ENCODE measurements at regions not wholly inside any gene's neighbourhood (a gene's known extent, or its start where the extent isn't known, plus 50 kb on each side); places are given as distances from the start of the nearest gene placed in this dataset.

DNA sequence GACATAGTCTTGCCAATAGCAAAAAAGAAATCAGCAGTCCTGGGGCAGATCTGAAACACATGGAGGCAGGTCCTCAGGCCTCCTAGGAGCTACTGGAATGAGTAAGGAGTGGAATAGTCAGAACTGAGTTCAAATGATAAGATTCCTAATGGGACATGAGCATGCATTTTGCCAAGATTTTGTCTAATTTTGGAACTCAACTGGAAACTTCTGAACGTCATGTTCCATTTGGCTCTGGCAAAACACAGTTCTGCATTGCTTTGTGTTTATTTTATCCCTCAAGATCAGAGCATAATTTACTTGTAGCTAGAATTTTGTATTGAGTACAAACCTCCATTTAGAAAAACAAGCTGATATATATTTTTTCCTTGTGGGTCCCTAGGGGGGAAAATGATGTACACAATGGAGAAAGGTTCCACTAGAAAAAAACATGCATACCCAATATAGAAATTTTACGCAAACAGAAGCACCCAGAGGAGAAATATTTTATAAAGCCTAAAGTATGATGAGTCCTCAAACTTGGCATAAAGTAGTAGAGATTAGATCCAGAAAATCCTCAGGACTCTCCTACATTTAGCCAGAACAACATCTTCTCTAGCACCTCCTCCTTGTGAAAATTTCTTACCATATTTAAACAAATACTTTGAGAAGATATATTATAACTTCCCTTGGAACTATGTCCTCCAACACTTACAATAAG is 149.0 kb upstream of the SERP2 start:
- Mint-ChIP-seq H3K9me3 (no peaks in the 10 kb centered on the region), H3K27me3 (peaks cover 27% of the 10 kb centered on the region), H3K4me3 (no peak overlapping the region), H3K36me3 (ENCODE audit: low read depth) (no peaks in the 10 kb centered on the region), H3K4me1 (no peaks in the 10 kb centered on the region), H3K27ac (no peak overlapping the region)
- POLR2A ChIA-PET = no interaction called here
- CTCF ChIA-PET = no interaction called here
- no peak for DNase-seq

DNA sequence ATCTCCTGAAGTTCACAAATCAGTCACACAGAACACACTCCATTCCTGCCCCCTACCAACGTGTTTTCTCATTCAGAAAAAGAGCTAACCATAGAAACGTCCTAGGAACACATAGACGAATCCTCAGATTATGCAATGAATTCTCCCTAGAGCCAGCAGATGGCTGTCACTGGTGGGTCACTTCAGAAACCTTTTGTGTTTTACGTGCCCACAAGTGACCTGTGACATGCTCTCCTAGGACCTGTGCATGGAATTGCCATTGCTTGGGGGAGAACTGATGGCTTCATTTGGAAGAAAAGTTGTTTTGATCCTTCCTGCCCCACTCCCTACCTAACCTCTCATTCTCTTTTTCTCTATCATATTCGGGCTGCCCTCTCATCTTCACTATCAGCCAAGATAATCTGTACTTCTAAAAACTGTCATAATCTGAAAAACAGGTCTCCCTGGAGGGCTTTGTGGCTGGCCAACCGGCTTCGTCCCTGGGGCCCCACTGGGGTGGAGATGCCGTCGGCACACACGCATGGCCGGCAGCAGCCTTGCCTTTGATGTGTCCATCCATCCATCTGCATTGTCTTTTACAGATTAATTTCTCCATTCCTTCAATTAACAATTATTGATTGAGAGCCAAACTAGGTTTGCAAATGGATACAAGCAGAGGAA is 144.1 kb upstream of the SERP2 start:
- H3K27me3 Mint-ChIP-seq = peaks cover 32% of the 10 kb centered on the region
- no peak for DNase-seq
- CTCF ChIA-PET = no interaction called here
- H3K4me1 Mint-ChIP-seq = no peaks in the 10 kb centered on the region
- no peak overlapping the region for H3K4me3 Mint-ChIP-seq
- no peaks in the 10 kb centered on the region for H3K9me3 Mint-ChIP-seq
- H3K27ac Mint-ChIP-seq = no peak overlapping the region
- no peaks in the 10 kb centered on the region for H3K36me3 Mint-ChIP-seq (ENCODE audit: low read depth)
- POLR2A ChIA-PET = no interaction called here

DNA sequence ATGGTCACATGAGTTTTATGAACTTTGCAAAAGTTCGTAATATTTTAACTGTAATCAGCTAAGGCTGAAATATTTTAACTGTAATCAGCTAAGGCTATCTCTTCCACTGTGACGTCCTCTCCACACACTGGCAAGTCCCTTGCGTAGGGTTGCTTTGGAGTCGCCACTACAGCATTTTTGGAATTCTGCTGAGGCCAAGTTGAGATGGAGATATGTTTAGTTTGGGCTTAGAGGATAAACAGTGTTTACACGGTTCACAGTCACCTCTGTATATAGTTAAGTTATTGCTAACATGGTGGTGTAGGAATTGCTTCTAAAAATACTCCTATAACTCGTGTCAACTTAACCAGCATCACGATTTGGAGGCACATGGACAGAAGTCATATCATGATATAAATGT is 143.6 kb upstream of the SERP2 start:
- no peak for DNase-seq
- CTCF ChIA-PET = no interaction called here
- POLR2A ChIA-PET = no interaction called here
- H3K4me1 Mint-ChIP-seq = no peaks in the 10 kb centered on the region
- no peaks in the 10 kb centered on the region for H3K36me3 Mint-ChIP-seq (ENCODE audit: low read depth)
- peaks cover 35% of the 10 kb centered on the region for H3K27me3 Mint-ChIP-seq
- no peak overlapping the region for H3K27ac Mint-ChIP-seq
- no peaks in the 10 kb centered on the region for H3K9me3 Mint-ChIP-seq
- no peak overlapping the region for H3K4me3 Mint-ChIP-seq

DNA sequence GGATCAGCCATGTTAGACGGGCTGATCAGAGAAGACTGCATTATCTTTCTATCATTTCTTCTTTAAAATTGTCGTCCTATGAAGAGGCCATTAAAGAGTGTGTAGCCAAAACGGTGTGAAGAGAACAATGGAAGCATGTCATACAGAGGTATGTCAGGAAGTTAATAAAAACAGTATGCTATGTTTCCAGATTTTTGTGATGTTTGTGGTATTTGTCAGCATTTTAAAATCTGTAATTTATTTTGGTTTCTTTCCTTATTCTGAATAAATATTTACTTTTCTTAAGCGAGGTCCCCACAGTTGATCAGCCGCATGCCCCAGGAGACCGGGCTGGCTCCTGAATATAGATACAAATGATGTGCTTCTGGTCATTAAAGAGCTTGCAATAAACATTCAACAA is 142.9 kb upstream of the SERP2 start:
- CTCF ChIA-PET = no interaction called here
- peaks cover 36% of the 10 kb centered on the region for H3K27me3 Mint-ChIP-seq

DNA sequence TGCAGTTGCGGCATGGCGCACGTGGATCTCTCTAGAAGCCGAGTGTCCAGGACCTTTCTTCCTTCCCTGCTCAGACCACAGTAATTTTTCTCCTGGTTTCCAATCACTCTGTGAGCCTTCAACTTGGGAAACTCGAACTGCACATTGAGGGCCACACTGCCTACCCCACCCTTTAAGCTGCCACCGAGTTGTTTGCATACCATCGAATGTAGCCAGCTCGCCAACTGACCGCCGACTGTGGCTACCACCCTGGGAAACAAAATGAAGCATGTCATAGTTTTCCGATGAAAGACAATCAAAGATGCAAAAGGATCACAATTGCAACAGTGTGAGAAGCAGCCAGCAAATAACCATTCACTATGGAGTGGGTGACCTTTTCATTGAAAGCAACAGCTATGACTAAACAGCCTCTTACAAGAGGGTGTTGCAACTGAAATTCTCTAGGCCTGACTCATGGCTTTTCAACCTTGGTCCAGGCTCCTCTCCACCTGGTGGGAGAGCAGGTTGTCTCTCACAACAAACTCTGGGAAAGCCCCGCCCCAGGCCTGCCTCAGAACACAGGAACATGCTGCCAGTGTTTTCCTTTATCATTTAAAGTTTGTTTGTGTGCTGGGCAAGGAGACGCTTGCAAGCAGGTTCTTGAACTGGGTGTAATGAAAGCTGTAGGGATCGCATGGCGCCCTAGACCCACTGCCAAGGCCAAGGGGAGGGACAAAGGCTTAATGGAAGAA is 141.7 kb upstream of the SERP2 start:
- Mint-ChIP-seq H3K27me3 (peaks cover 41% of the 10 kb centered on the region), H3K36me3 (ENCODE audit: low read depth) (no peaks in the 10 kb centered on the region), H3K4me1 (peaks cover under 1% of the 10 kb centered on the region), H3K4me3 (no peak overlapping the region), H3K27ac (no peak overlapping the region), H3K9me3 (no peaks in the 10 kb centered on the region)
- POLR2A ChIA-PET = no interaction called here
- DNase-seq = no peak
- CTCF ChIA-PET = no interaction called here

More for the DNA sequence above, 142.9 kb upstream of the SERP2 start:
- H3K9me3 Mint-ChIP-seq = no peaks in the 10 kb centered on the region
- DNase-seq = no peak
- POLR2A ChIA-PET = no interaction called here
- H3K36me3 Mint-ChIP-seq (ENCODE audit: low read depth) = no peaks in the 10 kb centered on the region
- H3K27ac Mint-ChIP-seq = no peak overlapping the region
- H3K4me1 Mint-ChIP-seq = no peaks in the 10 kb centered on the region
- H3K4me3 Mint-ChIP-seq = no peak overlapping the region

DNA sequence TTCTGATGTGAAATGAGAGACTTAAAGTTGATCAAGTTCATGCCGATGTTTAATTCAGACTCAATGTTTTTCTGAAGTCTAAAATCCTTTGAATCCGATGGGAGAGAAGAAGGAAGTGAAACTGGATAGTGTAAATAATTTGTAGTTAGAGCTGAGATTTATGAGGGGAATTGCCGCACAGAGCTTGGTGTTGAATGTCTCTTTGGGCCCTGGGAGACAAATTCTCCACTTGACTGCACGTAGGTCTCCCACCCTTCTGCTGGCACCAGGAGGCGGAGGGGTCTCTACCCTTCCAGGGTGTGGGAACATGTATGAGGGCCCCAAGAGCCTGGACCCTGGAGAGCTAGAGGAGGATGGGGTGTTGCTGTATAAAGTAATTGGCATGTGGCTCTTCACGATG is 140.8 kb upstream of the SERP2 start:
- POLR2A ChIA-PET = interaction anchor here (0.6 kb wide), 1 partner anchor 70 kb away, joined by 3 read pairs; no protein-coding TSS in a partner anchor

DNA sequence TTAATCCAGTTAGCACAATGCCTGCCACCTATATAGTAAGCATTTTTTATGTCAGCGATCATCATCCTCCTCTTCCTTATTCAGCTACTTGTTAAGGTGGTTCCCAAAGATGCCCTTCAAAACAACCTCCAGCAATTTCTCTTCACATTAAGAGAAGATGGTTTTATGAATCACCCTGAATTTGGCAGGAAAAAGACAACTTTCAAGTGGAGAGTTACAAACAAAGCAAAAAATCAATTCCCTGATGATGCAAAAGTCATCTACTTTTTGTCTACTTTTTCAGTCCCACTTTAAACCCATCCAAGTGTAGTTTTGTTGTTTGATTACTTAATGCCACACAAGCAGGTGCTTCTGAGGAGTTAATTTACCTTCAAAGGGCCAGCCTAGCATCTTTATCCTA is 139.1 kb upstream of the SERP2 start:
- CTCF ChIA-PET = no interaction called here
- H3K27ac Mint-ChIP-seq = no peak overlapping the region
- H3K4me1 Mint-ChIP-seq = peaks cover 15% of the 10 kb centered on the region

More for the DNA sequence above, 140.8 kb upstream of the SERP2 start:
- Mint-ChIP-seq H3K4me1 (peaks cover 9% of the 10 kb centered on the region), H3K36me3 (ENCODE audit: low read depth) (no peaks in the 10 kb centered on the region), H3K9me3 (no peaks in the 10 kb centered on the region), H3K27me3 (peaks cover 37% of the 10 kb centered on the region), H3K4me3 (no peak overlapping the region), H3K27ac (no peak overlapping the region)
- CTCF ChIA-PET = no interaction called here
- DNase-seq = no peak

DNA sequence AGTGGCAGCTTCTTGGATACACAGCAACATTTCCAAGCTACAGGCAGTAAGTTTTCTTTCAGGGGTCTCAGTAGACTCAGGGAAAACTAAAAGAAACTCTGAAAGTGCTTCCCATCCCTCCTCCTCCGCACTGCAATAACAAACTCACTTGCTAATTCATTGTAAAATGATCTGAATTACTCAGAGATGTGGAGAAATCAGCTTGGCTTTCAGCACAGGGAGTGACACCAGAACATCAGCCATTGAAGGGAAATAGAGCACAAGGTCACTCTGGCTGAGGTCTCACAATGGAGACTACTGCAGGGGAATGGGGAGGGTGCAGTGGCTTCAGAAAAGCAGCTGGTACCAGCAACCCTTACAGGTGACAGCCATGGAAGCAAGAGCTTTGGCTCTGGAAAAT is 137.3 kb upstream of the SERP2 start:
- H3K4me3 Mint-ChIP-seq = no peak overlapping the region
- peaks cover 15% of the 10 kb centered on the region for H3K4me1 Mint-ChIP-seq
- no peaks in the 10 kb centered on the region for H3K9me3 Mint-ChIP-seq
- no peak overlapping the region for H3K27ac Mint-ChIP-seq
- H3K27me3 Mint-ChIP-seq = peaks cover 53% of the 10 kb centered on the region
- POLR2A ChIA-PET = no interaction called here
- DNase-seq = no peak
- H3K36me3 Mint-ChIP-seq (ENCODE audit: low read depth) = no peaks in the 10 kb centered on the region
- CTCF ChIA-PET = no interaction called here

More for the DNA sequence above, 139.1 kb upstream of the SERP2 start:
- Mint-ChIP-seq H3K36me3 (ENCODE audit: low read depth) (no peaks in the 10 kb centered on the region), H3K27me3 (peaks cover 47% of the 10 kb centered on the region), H3K9me3 (no peaks in the 10 kb centered on the region), H3K4me3 (no peak overlapping the region)
- no peak for DNase-seq
- POLR2A ChIA-PET = no interaction called here

DNA sequence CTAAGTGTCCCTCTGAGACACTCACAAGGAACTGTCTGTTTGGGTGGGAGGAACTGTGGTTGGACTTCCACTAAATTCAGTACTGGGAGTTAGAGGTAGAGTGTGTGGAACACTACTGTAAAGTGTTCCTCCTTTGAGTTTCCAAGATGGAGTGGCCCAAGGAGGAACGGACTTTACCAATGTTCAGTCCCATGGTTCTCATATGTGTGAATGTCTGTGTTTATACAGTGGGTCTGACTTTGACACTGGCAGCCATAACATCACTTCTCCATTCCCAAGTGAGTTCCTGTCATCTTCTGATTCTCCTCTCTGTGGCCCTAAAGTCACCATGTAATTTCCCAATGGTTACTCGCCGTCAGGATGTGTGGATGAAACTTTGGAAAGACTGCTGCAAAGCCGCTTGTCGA is 136.8 kb upstream of the SERP2 start:
- CTCF ChIA-PET = no interaction called here
- H3K27ac Mint-ChIP-seq = no peak overlapping the region
- H3K4me1 Mint-ChIP-seq = peaks cover 15% of the 10 kb centered on the region
- no peaks in the 10 kb centered on the region for H3K9me3 Mint-ChIP-seq
- peaks cover 52% of the 10 kb centered on the region for H3K27me3 Mint-ChIP-seq
- no peak for DNase-seq
- H3K4me3 Mint-ChIP-seq = no peak overlapping the region
- H3K36me3 Mint-ChIP-seq (ENCODE audit: low read depth) = no peaks in the 10 kb centered on the region
- POLR2A ChIA-PET = interaction anchor here (1.2 kb wide), 1 partner anchor 12 kb away, joined by 3 read pairs; no protein-coding TSS in a partner anchor

DNA sequence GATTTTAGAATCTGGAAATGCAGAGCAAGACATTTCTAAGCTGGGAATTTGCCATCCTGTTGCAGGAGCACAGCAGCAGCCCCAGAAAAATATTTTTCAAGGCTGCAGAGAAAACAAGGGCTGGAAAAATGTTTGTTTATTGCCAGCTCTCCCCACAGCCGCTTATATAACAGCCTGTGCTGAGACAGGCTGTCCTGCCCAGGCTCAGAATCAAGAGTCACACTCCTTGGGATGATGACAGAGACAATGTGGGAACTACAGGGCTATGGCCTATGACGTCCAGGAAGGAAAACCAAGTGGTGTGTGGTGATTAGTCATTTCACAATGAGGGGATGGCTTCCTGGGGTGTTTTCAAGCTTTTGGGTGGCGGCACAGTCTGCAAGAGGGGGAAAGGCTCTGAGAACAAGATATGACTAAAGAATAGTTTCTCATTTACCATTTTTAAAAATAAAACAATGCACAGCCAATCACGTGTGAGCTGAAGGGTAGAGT is 136.3 kb upstream of the SERP2 start:
- Mint-ChIP-seq H3K27ac (no peak overlapping the region), H3K9me3 (no peaks in the 10 kb centered on the region), H3K4me3 (no peak overlapping the region), H3K4me1 (peaks cover 15% of the 10 kb centered on the region), H3K27me3 (peaks cover 55% of the 10 kb centered on the region), H3K36me3 (ENCODE audit: low read depth) (no peaks in the 10 kb centered on the region)
- peak; percentile 19 for DNase-seq
- ChIA-PET POLR2A (interaction anchor here (1.2 kb wide), 1 partner anchor 11 kb away, joined by 3 read pairs; no protein-coding TSS in a partner anchor), CTCF (no interaction called here)

DNA sequence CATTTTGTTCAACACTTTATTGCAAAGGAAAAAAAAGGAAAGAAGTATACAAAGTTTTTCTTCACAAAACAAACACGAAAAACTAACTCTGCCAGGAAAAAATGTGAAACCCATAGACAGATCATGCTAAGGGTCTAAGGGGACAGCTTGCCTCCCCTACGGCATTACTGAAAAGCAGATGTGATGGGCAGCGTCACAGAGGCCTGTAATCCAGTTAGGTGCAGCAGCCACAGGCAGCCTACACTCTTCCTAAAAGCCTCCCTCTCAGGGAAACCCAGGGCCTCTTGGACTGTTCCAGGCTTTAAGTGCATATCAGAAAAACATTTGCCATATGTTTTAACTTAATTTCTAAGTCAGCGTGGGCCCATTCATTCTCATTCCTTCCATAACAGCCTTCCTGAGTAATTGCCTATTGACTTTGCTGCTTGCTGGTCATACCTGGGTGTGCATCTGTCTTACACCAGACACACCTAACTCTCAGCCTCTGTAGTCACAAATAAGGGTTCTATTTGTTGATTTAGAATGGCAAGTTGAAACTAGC is 135.7 kb upstream of the SERP2 start:
- Mint-ChIP-seq H3K4me3 (no peak overlapping the region), H3K27me3 (peaks cover 57% of the 10 kb centered on the region), H3K27ac (no peak overlapping the region), H3K4me1 (peaks cover 15% of the 10 kb centered on the region), H3K36me3 (ENCODE audit: low read depth) (no peaks in the 10 kb centered on the region), H3K9me3 (no peaks in the 10 kb centered on the region)
- POLR2A ChIA-PET = interaction anchor here (1.2 kb wide), 1 partner anchor 11 kb away, joined by 3 read pairs; no protein-coding TSS in a partner anchor
- DNase-seq = no peak
- CTCF ChIA-PET = no interaction called here

DNA sequence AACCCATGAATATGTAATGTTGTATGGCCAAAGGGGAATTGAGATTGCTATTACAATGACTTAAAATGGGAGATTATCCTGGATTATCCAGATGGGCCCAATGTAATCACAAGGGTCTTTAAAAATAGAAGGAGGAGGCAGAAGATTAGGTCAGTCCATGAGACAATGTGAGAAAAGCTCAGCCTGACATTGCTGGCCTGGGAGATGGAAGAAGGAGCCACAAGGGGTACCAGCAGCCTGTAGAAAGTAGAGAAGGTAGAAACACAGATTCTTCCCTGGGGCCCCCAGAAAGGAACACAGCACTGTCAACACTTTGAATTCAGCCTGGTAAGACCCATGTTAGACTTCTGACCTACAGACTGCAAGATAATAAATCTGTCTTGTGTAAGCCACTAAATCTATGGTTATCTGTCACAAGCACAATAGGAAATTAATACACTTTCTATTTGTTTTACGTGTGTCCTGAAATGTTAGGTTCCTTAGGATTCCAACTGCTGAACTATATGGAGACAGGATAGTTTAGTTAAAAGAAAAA is 132.9 kb upstream of the SERP2 start:
- H3K27ac Mint-ChIP-seq = no peak overlapping the region
- H3K4me1 Mint-ChIP-seq = peaks cover 15% of the 10 kb centered on the region
- H3K27me3 Mint-ChIP-seq = peaks cover 41% of the 10 kb centered on the region

DNA sequence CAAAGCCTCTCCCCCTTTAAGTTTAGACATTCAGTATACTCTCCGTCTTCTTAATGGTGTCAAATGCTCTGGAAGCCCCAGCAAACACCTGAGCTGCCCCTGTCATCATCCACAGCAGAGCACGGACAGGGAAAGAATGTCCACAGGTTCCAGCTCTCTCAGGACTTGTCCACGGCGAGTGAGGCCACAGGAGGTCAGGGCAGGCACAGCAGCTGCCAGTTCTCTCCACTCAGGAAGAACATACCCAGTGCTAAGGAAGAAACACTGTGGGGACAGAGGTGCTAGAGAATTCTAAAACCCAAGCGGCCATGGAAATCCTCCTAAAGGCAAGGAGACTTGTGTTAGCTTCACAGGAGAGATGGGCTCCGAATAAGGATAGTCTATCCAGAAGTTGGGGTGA is 132.0 kb upstream of the SERP2 start:
- H3K4me1 Mint-ChIP-seq = peaks cover 15% of the 10 kb centered on the region
- no peaks in the 10 kb centered on the region for H3K9me3 Mint-ChIP-seq
- H3K4me3 Mint-ChIP-seq = no peak overlapping the region
- CTCF ChIA-PET = no interaction called here
- no peaks in the 10 kb centered on the region for H3K36me3 Mint-ChIP-seq (ENCODE audit: low read depth)
- H3K27ac Mint-ChIP-seq = no peak overlapping the region
- DNase-seq = no peak
- POLR2A ChIA-PET = no interaction called here
- H3K27me3 Mint-ChIP-seq = peaks cover 35% of the 10 kb centered on the region

More for the DNA sequence above, 132.9 kb upstream of the SERP2 start:
- ChIA-PET CTCF (no interaction called here), POLR2A (no interaction called here)
- DNase-seq = no peak
- no peaks in the 10 kb centered on the region for H3K9me3 Mint-ChIP-seq
- no peak overlapping the region for H3K4me3 Mint-ChIP-seq
- H3K36me3 Mint-ChIP-seq (ENCODE audit: low read depth) = no peaks in the 10 kb centered on the region

Data from activated CD4-positive, alpha-beta memory T cell treated with anti-CD3 and anti-CD28 coated beads, Interleukin-2, amount 10 ng/mL, durations not matched to agents 7 days and 5 days (primary cell).